OCI-LY1 (cell line): ENCODE measurements at regions not wholly inside any gene's neighbourhood (a gene's known extent, or its start where the extent isn't known, plus 50 kb on each side); places are given as distances from the start of the nearest gene placed in this dataset.

Experiments used
- EZH2 ChIP-seq: fragments of 200-600 bp; sonication (generic), shearing (Covaris generic); IDR thresholded peaks from 2 replicates; pipeline ENCODE4 v1.8.0; 2017; ENCODE audit warnings: borderline replicate concordance, mixed run types, mild to moderate bottlenecking, antibody characterized with exemption, low read length, moderate library complexity, mixed read lengths
- TF ChIP-seq, protein P1 (sequence below): fragments of 200-600 bp; sonication (generic), shearing (Covaris generic); IDR thresholded peaks from 2 replicates; pipeline ENCODE4 v1.5.1; 2017; ENCODE audit warnings: mild to moderate bottlenecking, antibody characterized with exemption, low read length, moderate library complexity, mixed read lengths

DNA sequence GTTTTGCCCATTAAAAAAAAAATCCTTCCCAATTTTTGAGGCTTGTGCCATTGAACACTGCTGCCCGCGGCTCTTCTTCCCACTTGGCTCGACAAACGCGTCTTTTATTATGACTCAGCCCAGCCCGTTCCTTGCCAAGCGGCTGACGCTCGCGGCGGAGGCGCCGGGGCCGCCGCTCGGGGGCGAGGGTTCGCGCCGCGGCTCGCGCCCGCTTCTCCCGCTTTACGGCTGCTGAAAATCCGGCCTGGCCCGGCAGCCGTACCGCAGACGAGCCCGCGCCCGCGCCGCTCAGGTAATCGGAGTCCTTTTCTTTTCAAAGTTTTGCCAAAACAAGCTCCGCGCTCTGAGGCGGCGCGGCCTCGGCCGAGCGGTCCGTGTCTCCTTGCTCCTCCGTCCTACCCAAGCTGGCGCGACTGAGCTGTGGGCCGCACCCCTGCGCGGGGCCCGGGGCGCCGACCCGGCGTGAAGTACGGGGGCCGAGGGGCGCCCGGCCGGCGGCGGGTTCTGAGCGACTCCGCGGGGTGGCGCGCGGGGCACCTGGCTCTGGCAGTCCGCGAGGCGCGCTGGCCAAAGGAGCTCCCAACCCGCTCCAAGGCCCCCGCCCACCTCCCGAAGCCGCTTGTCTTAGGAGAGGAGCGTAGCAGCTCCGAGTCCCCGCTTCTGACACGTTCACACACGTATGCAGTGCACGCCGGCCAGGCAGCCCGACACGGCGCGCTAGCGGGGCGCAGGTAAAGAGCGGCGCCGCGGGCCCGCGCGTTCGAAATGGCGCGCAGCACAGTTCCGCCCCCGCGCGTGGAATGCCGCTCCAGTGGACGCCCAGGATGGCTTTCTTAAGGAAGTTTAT lies 418.2 kb upstream of the NAALADL2 start:
- TF ChIP-seq, protein P1, sequence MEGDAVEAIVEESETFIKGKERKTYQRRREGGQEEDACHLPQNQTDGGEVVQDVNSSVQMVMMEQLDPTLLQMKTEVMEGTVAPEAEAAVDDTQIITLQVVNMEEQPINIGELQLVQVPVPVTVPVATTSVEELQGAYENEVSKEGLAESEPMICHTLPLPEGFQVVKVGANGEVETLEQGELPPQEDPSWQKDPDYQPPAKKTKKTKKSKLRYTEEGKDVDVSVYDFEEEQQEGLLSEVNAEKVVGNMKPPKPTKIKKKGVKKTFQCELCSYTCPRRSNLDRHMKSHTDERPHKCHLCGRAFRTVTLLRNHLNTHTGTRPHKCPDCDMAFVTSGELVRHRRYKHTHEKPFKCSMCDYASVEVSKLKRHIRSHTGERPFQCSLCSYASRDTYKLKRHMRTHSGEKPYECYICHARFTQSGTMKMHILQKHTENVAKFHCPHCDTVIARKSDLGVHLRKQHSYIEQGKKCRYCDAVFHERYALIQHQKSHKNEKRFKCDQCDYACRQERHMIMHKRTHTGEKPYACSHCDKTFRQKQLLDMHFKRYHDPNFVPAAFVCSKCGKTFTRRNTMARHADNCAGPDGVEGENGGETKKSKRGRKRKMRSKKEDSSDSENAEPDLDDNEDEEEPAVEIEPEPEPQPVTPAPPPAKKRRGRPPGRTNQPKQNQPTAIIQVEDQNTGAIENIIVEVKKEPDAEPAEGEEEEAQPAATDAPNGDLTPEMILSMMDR = no peak
- no peak for TF ChIP-seq EZH2
